Body of pancreas (tissue), 4 donors: ENCODE measurements at regions not wholly inside any gene's neighbourhood (a gene's known extent, or its start where the extent isn't known, plus 50 kb on each side); places are given as distances from the start of the nearest gene placed in this dataset.

Experiments used
- CTCF ChIP-seq, 7 experiments: fragments of 450-650 bp in 4 of 7; fragments of 200-600 bp in 3 of 7; sonication (generic) in 3 of 7; IDR thresholded peaks; one replicate each; pipeline ENCODE4 v1.5.1; 2016 to 2019; ENCODE audit warnings: antibody characterized with exemption in 7 of 7
- POLR2A ChIP-seq, 3 donors: fragments of 450-650 bp; IDR thresholded peaks; one replicate each; pipeline ENCODE4 v1.6.1; 2016; ENCODE audit warnings: antibody characterized with exemption in 3 of 3, mild to moderate bottlenecking in 2 of 3

GRCh38 chr13:74191410-74191809 is 57.2 kb upstream of the KLF12 start:
- TF ChIP-seq POLR2A (IDR thresholded peaks at IDR 0.05), result no peak
- TF ChIP-seq CTCF (IDR thresholded peaks at IDR 0.05), result no peak
